ENCODE measurements at regions not wholly inside any gene's neighbourhood (a gene's known extent, or its start where the extent isn't known, plus 50 kb on each side); places are given as distances from the start of the nearest gene placed in this dataset.

- no peak overlapping the region for H3K4me3 ChIP-seq (ENCODE audit: low read depth in 1 of 2, low read length in 2 of 2)
- no peaks in the 10 kb centered on the region for H3K36me3 ChIP-seq (ENCODE audit: insufficient read depth, low read length)
- H2AFZ ChIP-seq (ENCODE audit: low read depth, low read length) = no peak overlapping the region
- no peak overlapping the region for H3K4me2 ChIP-seq (ENCODE audit: insufficient read depth, low read length)
- ATAC-seq (ENCODE audit: insufficient read depth, low read depth) (no peak), DNase-seq (no peak)
- H3K9me3 ChIP-seq (ENCODE audit: insufficient read depth, low read length, severe bottlenecking) = no peaks in the 10 kb centered on the region
- H3K79me2 ChIP-seq (ENCODE audit: insufficient read depth, low read length) = no peaks in the 10 kb centered on the region
- H3K4me1 ChIP-seq (ENCODE audit: insufficient read depth, low read length) = no peaks in the 10 kb centered on the region
- H3K27me3 ChIP-seq (ENCODE audit: insufficient read depth, low read length, poor library complexity) = no peaks in the 10 kb centered on the region
- TF ChIP-seq CTCF (IDR thresholded peaks at IDR 0.05; ENCODE audit: borderline replicate concordance, extremely low read depth, low read length, poor library complexity, severe bottlenecking) (no peak), EZH2 (IDR thresholded peaks at IDR 0.05; ENCODE audit: borderline replicate concordance, low read depth, low read length, severe bottlenecking) (no peak)
- H4K20me1 ChIP-seq (ENCODE audit: insufficient read depth, low read length) = no peaks in the 10 kb centered on the region
- H3K27ac ChIP-seq (ENCODE audit: low read length) = no peak overlapping the region
- H3K9ac ChIP-seq (ENCODE audit: low read depth, low read length) = no peak overlapping the region
These were observed 54.9 kb downstream of the NKX2-1 start for GRCh38 chr14:36465178-36465577.

GRCh38 chr14:36462890-36463289, 57.1 kb downstream of the NKX2-1 start:
- H3K9ac ChIP-seq (ENCODE audit: low read depth, low read length) = no peak overlapping the region
- H3K27ac ChIP-seq (ENCODE audit: low read length) = no peak overlapping the region
- H3K9me3 ChIP-seq (ENCODE audit: insufficient read depth, low read length, severe bottlenecking) = no peaks in the 10 kb centered on the region
- DNase-seq (no peak), ATAC-seq (ENCODE audit: insufficient read depth, low read depth) (no peak)
- TF ChIP-seq EZH2 (IDR thresholded peaks at IDR 0.05; ENCODE audit: borderline replicate concordance, low read depth, low read length, severe bottlenecking) = no peak
- no peak for TF ChIP-seq CTCF (IDR thresholded peaks at IDR 0.05; ENCODE audit: borderline replicate concordance, extremely low read depth, low read length, poor library complexity, severe bottlenecking)
- H3K4me2 ChIP-seq (ENCODE audit: insufficient read depth, low read length) = no peak overlapping the region
- peaks cover 2% of the 10 kb centered on the region for H3K27me3 ChIP-seq (ENCODE audit: insufficient read depth, low read length, poor library complexity)
- no peak overlapping the region for H2AFZ ChIP-seq (ENCODE audit: low read depth, low read length)
- no peaks in the 10 kb centered on the region for H3K36me3 ChIP-seq (ENCODE audit: insufficient read depth, low read length)
- no peaks in the 10 kb centered on the region for H3K79me2 ChIP-seq (ENCODE audit: insufficient read depth, low read length)
- no peaks in the 10 kb centered on the region for H3K4me1 ChIP-seq (ENCODE audit: insufficient read depth, low read length)
- H3K4me3 ChIP-seq (ENCODE audit: low read depth in 1 of 2, low read length in 2 of 2) = no peak overlapping the region
- H4K20me1 ChIP-seq (ENCODE audit: insufficient read depth, low read length) = no peaks in the 10 kb centered on the region

DNA sequence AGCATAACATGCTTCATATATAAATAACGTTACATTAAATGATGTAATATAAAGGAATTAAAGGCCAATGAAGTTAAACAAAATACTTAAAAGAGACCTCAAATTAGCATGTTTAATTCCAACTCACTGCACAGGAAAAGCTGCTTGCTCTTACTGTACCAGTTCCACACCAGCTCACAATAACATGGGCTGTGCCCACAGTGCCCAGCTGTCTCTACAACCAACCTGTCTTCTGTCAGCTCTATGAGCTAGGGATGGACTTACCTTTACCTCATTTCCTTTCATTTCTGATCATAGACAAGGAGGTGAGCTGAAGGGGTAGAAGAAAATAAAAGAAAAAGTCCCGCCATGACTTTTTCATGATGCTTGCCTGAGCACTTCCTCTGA, 64.8 kb downstream of the NKX2-1 start:
- Histone ChIP-seq H2AFZ (ENCODE audit: low read depth, low read length) (no peak overlapping the region), H3K27ac (ENCODE audit: low read length) (no peak overlapping the region), H3K9me3 (ENCODE audit: insufficient read depth, low read length, severe bottlenecking) (no peaks in the 10 kb centered on the region), H3K9ac (ENCODE audit: low read depth, low read length) (no peak overlapping the region), H3K4me1 (ENCODE audit: insufficient read depth, low read length) (no peaks in the 10 kb centered on the region), H4K20me1 (ENCODE audit: insufficient read depth, low read length) (no peaks in the 10 kb centered on the region), H3K36me3 (ENCODE audit: insufficient read depth, low read length) (no peaks in the 10 kb centered on the region), H3K4me2 (ENCODE audit: insufficient read depth, low read length) (no peak overlapping the region), H3K79me2 (ENCODE audit: insufficient read depth, low read length) (no peaks in the 10 kb centered on the region), H3K27me3 (ENCODE audit: insufficient read depth, low read length, poor library complexity) (peaks cover 10% of the 10 kb centered on the region), H3K4me3 (ENCODE audit: low read depth in 1 of 2, low read length in 2 of 2) (no peak overlapping the region)
- DNase-seq = no peak
- ATAC-seq (ENCODE audit: insufficient read depth, low read depth) = no peak
- no peak for TF ChIP-seq CTCF (IDR thresholded peaks at IDR 0.05; ENCODE audit: borderline replicate concordance, extremely low read depth, low read length, poor library complexity, severe bottlenecking)
- TF ChIP-seq EZH2 (IDR thresholded peaks at IDR 0.05; ENCODE audit: borderline replicate concordance, low read depth, low read length, severe bottlenecking) = no peak

All from DND-41 (cell line).